Osteocyte (in vitro differentiated cells): ENCODE measurements at regions not wholly inside any gene's neighbourhood (a gene's known extent, or its start where the extent isn't known, plus 50 kb on each side); places are given as distances from the start of the nearest gene placed in this dataset.

Experiments
- DNase-seq: peaks from one replicate; pipeline ENCODE4 v3.0.0; 2021; ENCODE audit warnings: mixed read lengths; ENCODE audit not compliant: unreplicated experiment; ENCODE audit errors: extremely low spot score
- H3K27ac Mint-ChIP-seq: one replicate; pipeline ENCODE4 v1.8.0; 2021; ENCODE audit warnings: mild to moderate bottlenecking, mixed read lengths; ENCODE audit not compliant: unreplicated experiment
- H3K27me3 Mint-ChIP-seq: one replicate; pipeline ENCODE4 v1.8.0; 2021; ENCODE audit warnings: mixed read lengths; ENCODE audit not compliant: unreplicated experiment
- H3K36me3 Mint-ChIP-seq: one replicate; pipeline ENCODE4 v1.8.0; 2021; ENCODE audit warnings: mixed read lengths; ENCODE audit not compliant: unreplicated experiment
- H3K4me1 Mint-ChIP-seq: one replicate; pipeline ENCODE4 v1.8.0; 2021; ENCODE audit warnings: mixed read lengths; ENCODE audit not compliant: unreplicated experiment
- H3K4me3 Mint-ChIP-seq: one replicate; pipeline ENCODE4 v1.8.0; 2021; ENCODE audit warnings: mild to moderate bottlenecking, moderate library complexity, mixed read lengths; ENCODE audit not compliant: unreplicated experiment
- H3K9me3 Mint-ChIP-seq: one replicate; pipeline ENCODE4 v1.8.0; 2021; ENCODE audit warnings: mixed read lengths; ENCODE audit not compliant: unreplicated experiment
- TF ChIP-seq, protein P1 (sequence below): fragments of 200-600 bp; sonication (generic); IDR thresholded peaks from 2 replicates; pipeline ENCODE4 v1.5.0; 2021; ENCODE audit warnings: antibody characterized with exemption, mild to moderate bottlenecking, moderate library complexity

GRCh38 chr6:56775498-56776166 is 132.9 kb upstream of the DST start:
- Mint-ChIP-seq H3K9me3 (peaks cover 4% of the 10 kb centered on the region), H3K27me3 (no peaks in the 10 kb centered on the region), H3K27ac (no peak overlapping the region), H3K4me1 (peaks cover 36% of the 10 kb centered on the region), H3K36me3 (peaks cover 2% of the 10 kb centered on the region), H3K4me3 (no peak overlapping the region)
- TF ChIP-seq, protein P1, sequence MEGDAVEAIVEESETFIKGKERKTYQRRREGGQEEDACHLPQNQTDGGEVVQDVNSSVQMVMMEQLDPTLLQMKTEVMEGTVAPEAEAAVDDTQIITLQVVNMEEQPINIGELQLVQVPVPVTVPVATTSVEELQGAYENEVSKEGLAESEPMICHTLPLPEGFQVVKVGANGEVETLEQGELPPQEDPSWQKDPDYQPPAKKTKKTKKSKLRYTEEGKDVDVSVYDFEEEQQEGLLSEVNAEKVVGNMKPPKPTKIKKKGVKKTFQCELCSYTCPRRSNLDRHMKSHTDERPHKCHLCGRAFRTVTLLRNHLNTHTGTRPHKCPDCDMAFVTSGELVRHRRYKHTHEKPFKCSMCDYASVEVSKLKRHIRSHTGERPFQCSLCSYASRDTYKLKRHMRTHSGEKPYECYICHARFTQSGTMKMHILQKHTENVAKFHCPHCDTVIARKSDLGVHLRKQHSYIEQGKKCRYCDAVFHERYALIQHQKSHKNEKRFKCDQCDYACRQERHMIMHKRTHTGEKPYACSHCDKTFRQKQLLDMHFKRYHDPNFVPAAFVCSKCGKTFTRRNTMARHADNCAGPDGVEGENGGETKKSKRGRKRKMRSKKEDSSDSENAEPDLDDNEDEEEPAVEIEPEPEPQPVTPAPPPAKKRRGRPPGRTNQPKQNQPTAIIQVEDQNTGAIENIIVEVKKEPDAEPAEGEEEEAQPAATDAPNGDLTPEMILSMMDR, result no peak
- DNase-seq, result no peak

GRCh38 chr6:56772737-56773184 is 130.1 kb upstream of the DST start:
- Mint-ChIP-seq H3K9me3 (peaks cover 4% of the 10 kb centered on the region), H3K27ac (peak overlapping the region; percentile 58), H3K4me3 (no peak overlapping the region), H3K27me3 (no peaks in the 10 kb centered on the region), H3K4me1 (peaks cover 60% of the 10 kb centered on the region), H3K36me3 (peaks cover 2% of the 10 kb centered on the region)
- TF ChIP-seq, protein P1, result no peak
- DNase-seq, result no peak

- peak overlapping the region; percentile 58 for H3K27ac Mint-ChIP-seq
- DNase-seq, result no peak
Observed at GRCh38 chr6:56771929-56772607, 129.4 kb upstream of the DST start.

DNA sequence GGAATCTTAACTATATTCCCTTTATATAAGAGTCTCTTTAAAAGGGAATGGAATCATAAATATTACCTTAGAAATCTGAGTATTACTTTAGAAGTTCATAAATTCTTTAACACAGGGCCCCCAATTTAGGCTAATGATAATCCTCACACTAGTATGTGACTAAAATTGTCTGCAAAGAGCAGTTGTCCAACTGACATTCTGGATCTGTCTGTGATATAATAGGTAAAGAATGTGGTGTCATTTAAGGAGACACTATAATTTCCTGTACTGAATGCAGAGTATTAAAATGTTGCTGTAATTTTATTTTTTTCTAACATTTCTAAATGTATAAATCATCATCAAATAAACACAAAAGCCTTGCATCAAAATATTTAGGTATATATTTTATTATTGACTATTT is 128.5 kb upstream of the DST start:
- H3K36me3 Mint-ChIP-seq, result no peaks in the 10 kb centered on the region
- peak overlapping the region; percentile 32 for H3K27ac Mint-ChIP-seq
- no peak overlapping the region for H3K4me3 Mint-ChIP-seq
- peaks cover 73% of the 10 kb centered on the region for H3K4me1 Mint-ChIP-seq
- no peak for DNase-seq
- TF ChIP-seq, protein P1, result no peak
- no peaks in the 10 kb centered on the region for H3K27me3 Mint-ChIP-seq
- peaks cover 4% of the 10 kb centered on the region for H3K9me3 Mint-ChIP-seq

More at GRCh38 chr6:56771929-56772607, 129.4 kb upstream of the DST start:
- Mint-ChIP-seq H3K36me3 (peaks cover 2% of the 10 kb centered on the region), H3K4me1 (peaks cover 65% of the 10 kb centered on the region), H3K4me3 (no peak overlapping the region), H3K27me3 (no peaks in the 10 kb centered on the region), H3K9me3 (peaks cover 4% of the 10 kb centered on the region)
- TF ChIP-seq, protein P1, result no peak

DNA sequence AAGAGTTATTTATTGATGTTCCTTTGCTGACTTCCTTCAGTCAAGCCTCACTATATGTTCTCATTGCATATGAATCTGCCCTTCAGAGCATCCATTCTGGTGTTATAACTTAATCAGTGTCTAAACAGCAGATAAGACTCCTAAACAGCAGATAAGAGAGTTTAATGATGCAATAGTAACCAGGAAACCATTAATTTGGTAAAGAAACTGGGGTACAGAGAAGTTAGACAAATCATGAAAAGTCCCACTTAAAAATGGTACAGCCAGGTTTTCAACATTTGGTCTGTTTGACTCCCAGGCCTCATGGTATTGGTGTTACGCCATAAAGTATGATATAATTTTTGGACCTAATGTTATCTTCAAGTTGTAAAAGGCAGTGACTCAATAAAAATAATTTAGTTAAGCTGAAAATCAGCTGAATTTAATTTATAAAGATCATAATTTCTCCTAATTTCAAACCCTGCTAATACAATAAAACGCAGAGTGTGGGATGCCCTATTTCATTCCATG is 127.4 kb upstream of the DST start:
- H3K4me1 Mint-ChIP-seq, result peaks cover 79% of the 10 kb centered on the region
- peaks cover 4% of the 10 kb centered on the region for H3K9me3 Mint-ChIP-seq
- no peak for DNase-seq
- TF ChIP-seq, protein P1, result no peak
- no peak overlapping the region for H3K27ac Mint-ChIP-seq
- H3K36me3 Mint-ChIP-seq, result no peaks in the 10 kb centered on the region
- H3K27me3 Mint-ChIP-seq, result no peaks in the 10 kb centered on the region
- H3K4me3 Mint-ChIP-seq, result no peak overlapping the region
